ENCODE measurements at regions not wholly inside any gene's neighbourhood (a gene's known extent, or its start where the extent isn't known, plus 50 kb on each side); places are given as distances from the start of the nearest gene placed in this dataset.

DNA sequence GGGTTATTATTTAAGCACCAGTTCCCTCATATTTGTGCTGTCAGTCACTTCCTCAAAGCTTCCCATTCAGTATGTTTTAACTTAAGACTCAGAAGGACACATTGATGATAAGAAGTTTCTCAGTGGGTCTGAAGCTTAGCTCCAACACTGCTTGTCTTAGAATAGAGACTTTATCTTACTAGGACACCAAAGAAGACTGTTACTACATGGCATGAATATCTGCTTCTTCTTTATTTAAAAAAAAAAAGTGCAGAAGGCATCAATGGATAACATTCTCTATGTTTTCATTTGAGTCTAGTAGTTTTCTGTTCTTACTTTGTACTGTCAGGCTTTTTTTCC lies 404.2 kb downstream of the DAD1 start:
- TF ChIP-seq CTCF (IDR thresholded peaks at IDR 0.05) (no peak), POLR2A (IDR thresholded peaks at IDR 0.05) (no peak)
